ENCODE measurements at regions not wholly inside any gene's neighbourhood (a gene's known extent, or its start where the extent isn't known, plus 50 kb on each side); places are given as distances from the start of the nearest gene placed in this dataset.
A peak's percentile ranks its signal among the peaks of the same experiment; 100 is the strongest.

DNA sequence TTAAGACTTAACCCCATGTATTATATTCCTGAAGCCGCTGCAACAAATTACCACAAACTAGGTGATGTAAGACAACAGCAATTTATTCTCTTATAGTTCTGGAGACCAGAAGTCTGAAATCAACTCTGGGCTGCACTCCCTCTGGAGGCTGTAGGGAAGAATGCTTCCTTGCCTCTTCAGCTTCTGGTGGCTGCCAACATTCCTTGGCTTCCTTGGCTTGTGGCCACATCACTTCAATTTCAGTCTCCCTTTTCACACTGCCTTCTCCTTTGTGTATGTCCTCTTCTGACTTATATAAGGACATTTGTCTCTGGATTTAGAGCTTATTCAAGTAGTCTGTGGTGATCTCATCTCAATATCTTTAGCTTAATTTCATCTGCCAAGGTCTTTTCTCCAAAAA lies 141.6 kb downstream of the DHX35 start:
- no peaks in the 10 kb centered on the region for H3K4me1 ChIP-seq (ENCODE audit: control insufficient read depth, low read length)
- no peak overlapping the region for H3K4me2 ChIP-seq (ENCODE audit: low read length)
- TF ChIP-seq, protein P1, sequence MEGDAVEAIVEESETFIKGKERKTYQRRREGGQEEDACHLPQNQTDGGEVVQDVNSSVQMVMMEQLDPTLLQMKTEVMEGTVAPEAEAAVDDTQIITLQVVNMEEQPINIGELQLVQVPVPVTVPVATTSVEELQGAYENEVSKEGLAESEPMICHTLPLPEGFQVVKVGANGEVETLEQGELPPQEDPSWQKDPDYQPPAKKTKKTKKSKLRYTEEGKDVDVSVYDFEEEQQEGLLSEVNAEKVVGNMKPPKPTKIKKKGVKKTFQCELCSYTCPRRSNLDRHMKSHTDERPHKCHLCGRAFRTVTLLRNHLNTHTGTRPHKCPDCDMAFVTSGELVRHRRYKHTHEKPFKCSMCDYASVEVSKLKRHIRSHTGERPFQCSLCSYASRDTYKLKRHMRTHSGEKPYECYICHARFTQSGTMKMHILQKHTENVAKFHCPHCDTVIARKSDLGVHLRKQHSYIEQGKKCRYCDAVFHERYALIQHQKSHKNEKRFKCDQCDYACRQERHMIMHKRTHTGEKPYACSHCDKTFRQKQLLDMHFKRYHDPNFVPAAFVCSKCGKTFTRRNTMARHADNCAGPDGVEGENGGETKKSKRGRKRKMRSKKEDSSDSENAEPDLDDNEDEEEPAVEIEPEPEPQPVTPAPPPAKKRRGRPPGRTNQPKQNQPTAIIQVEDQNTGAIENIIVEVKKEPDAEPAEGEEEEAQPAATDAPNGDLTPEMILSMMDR (IDR thresholded peaks at IDR 0.05; ENCODE audit: low read depth, low read length, poor library complexity, severe bottlenecking) = peak; percentile 12
- no peak for TF ChIP-seq EZH2phosphoT487 (IDR thresholded peaks at IDR 0.05; ENCODE audit: borderline replicate concordance, low read length)

DNA sequence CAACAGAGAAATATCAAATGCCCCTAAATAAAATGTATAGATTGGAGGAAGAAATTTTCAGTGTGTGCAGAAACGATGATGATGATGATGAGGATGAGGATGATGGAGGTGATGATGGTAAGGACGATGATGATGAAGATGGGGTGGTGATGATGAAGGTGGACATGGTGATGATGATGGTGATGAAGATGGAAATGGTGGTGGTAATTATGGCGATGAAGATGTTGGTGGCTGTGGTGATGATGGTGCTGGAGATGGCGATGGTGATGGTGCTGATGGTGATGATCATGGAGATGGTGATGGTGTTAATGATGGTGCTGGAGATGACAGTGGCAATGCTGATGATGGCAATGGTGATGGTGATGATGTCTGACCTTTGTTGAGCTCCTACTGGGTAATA lies 141.2 kb downstream of the DHX35 start:
- Histone ChIP-seq H3K79me2 (ENCODE audit: control insufficient read depth, low read length) (no peaks in the 10 kb centered on the region), H4K20me1 (ENCODE audit: control insufficient read depth, insufficient read depth, low read depth, low read length) (no peaks in the 10 kb centered on the region), H3F3A (ENCODE audit: control insufficient read depth, insufficient read depth) (no peaks in the 10 kb centered on the region), H3K27ac (ENCODE audit: low read depth, low read length) (no peak overlapping the region), H3K9me2 (replicated peaks; ENCODE audit: control insufficient read depth, low read length) (no peaks in the 10 kb centered on the region), H3K27me3 (ENCODE audit: control insufficient read depth, low read length) (peaks cover 1% of the 10 kb centered on the region), H3K4me2 (ENCODE audit: low read length) (no peak overlapping the region), H3K4me3 (ENCODE audit: low read length) (no peak overlapping the region), H3K4me1 (ENCODE audit: control insufficient read depth, low read length) (no peaks in the 10 kb centered on the region), H3K36me3 (ENCODE audit: control insufficient read depth, low read length) (no peaks in the 10 kb centered on the region), H3K9me3 (ENCODE audit: control insufficient read depth, insufficient read depth, low read length) (no peaks in the 10 kb centered on the region)
- TF ChIP-seq, protein P1 (IDR thresholded peaks at IDR 0.05; ENCODE audit: low read depth, low read length, poor library complexity, severe bottlenecking) = no peak
- TF ChIP-seq EZH2phosphoT487 (IDR thresholded peaks at IDR 0.05; ENCODE audit: borderline replicate concordance, low read length) = no peak

More for the DNA sequence above, 141.6 kb downstream of the DHX35 start:
- Histone ChIP-seq H3K27ac (ENCODE audit: low read depth, low read length) (no peak overlapping the region), H3K9me2 (replicated peaks; ENCODE audit: control insufficient read depth, low read length) (no peaks in the 10 kb centered on the region), H4K20me1 (ENCODE audit: control insufficient read depth, insufficient read depth, low read depth, low read length) (no peaks in the 10 kb centered on the region), H3K79me2 (ENCODE audit: control insufficient read depth, low read length) (no peaks in the 10 kb centered on the region), H3F3A (ENCODE audit: control insufficient read depth, insufficient read depth) (no peaks in the 10 kb centered on the region), H3K9me3 (ENCODE audit: control insufficient read depth, insufficient read depth, low read length) (no peaks in the 10 kb centered on the region), H3K4me3 (ENCODE audit: low read length) (no peak overlapping the region), H3K36me3 (ENCODE audit: control insufficient read depth, low read length) (no peaks in the 10 kb centered on the region), H3K27me3 (ENCODE audit: control insufficient read depth, low read length) (no peaks in the 10 kb centered on the region; the same call in 1 of the 2 replicates)

DNA sequence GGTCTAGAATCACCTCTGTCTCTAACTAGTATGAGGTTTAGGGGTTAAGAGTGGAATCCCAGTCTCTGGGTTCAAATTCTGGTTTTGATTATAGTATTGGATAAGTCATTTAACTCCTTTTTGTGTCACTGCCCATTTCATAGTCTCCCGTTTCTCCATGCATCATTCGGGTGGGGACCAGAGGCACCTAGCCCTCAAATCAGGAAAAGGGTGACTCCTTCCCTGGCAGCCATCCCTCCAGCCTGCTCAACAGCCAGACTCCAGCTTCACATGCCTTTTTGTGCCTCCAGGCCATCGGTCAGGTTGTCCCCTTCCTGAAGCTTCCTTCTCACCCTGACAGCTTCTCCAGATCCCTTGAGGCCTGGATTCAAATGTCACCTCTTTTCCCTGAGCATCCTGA lies 139.8 kb downstream of the DHX35 start:
- Histone ChIP-seq H3K27me3 (ENCODE audit: control insufficient read depth, low read length) (peaks cover 6% of the 10 kb centered on the region), H3K4me2 (ENCODE audit: low read length) (no peak overlapping the region), H4K20me1 (ENCODE audit: control insufficient read depth, insufficient read depth, low read depth, low read length) (no peaks in the 10 kb centered on the region), H3K9me2 (replicated peaks; ENCODE audit: control insufficient read depth, low read length) (no peaks in the 10 kb centered on the region), H3K9me3 (ENCODE audit: control insufficient read depth, insufficient read depth, low read length) (no peaks in the 10 kb centered on the region), H3K36me3 (ENCODE audit: control insufficient read depth, low read length) (no peaks in the 10 kb centered on the region), H3K4me1 (ENCODE audit: control insufficient read depth, low read length) (no peaks in the 10 kb centered on the region), H3F3A (ENCODE audit: control insufficient read depth, insufficient read depth) (no peaks in the 10 kb centered on the region), H3K4me3 (ENCODE audit: low read length) (no peak overlapping the region), H3K27ac (ENCODE audit: low read depth, low read length) (no peak overlapping the region), H3K79me2 (ENCODE audit: control insufficient read depth, low read length) (no peaks in the 10 kb centered on the region)
- TF ChIP-seq EZH2phosphoT487 (IDR thresholded peaks at IDR 0.05; ENCODE audit: borderline replicate concordance, low read length) = no peak
- TF ChIP-seq, protein P1 (IDR thresholded peaks at IDR 0.05; ENCODE audit: low read depth, low read length, poor library complexity, severe bottlenecking) = no peak

All from DOHH2 (cell line).